Keratinocyte (primary cell): ENCODE measurements at regions not wholly inside any gene's neighbourhood (a gene's known extent, or its start where the extent isn't known, plus 50 kb on each side); places are given as distances from the start of the nearest gene placed in this dataset.

Source experiments
- EZH2 ChIP-seq: IDR thresholded peaks from one replicate; pipeline ENCODE4 v1.6.1; 2012; ENCODE audit warnings: inconsistent platforms, mild to moderate bottlenecking, low read length, moderate library complexity
- TF ChIP-seq, protein P1 (sequence below), 3 experiments: IDR thresholded peaks in 1 of 3; conservative IDR thresholded peaks in 1 of 3; optimal IDR thresholded peaks in 1 of 3; 2 replicates in 2 of 3; 3 replicates in 1 of 3; pipeline versions ENCODE3 to v1.5.1; 2011; ENCODE audit warnings: low read length in 3 of 3, mild to moderate bottlenecking in 3 of 3, moderate library complexity in 2 of 3, control low read depth in 1 of 3, inconsistent platforms in 1 of 3; ENCODE audit not compliant: insufficient read depth in 2 of 3; ENCODE audit errors: extremely low read depth in 1 of 3

DNA sequence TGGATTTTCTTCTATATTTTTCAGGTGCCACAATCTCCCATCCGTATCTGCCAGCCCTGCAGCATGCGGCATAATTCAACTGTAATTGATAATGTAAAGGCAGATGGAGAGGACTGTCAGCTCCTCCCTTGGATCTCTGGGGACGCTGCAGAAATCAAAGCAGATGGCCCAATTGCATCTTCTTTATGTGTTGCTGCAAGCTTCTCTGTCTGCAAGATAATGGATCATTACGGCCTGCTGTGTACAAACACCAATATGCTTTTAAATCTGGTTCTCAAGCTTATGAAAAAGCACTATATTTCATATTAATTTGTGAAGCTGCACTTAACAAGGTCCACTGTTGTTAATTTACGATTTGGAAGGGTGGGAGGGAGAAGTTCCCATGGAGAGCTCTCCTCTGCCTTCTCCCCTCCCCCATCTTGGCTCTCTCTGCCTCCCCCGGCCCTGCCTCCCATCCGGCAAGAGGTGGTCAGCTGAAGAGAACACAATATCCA lies 607.5 kb downstream of the TOX3 start:
- TF ChIP-seq, protein P1, sequence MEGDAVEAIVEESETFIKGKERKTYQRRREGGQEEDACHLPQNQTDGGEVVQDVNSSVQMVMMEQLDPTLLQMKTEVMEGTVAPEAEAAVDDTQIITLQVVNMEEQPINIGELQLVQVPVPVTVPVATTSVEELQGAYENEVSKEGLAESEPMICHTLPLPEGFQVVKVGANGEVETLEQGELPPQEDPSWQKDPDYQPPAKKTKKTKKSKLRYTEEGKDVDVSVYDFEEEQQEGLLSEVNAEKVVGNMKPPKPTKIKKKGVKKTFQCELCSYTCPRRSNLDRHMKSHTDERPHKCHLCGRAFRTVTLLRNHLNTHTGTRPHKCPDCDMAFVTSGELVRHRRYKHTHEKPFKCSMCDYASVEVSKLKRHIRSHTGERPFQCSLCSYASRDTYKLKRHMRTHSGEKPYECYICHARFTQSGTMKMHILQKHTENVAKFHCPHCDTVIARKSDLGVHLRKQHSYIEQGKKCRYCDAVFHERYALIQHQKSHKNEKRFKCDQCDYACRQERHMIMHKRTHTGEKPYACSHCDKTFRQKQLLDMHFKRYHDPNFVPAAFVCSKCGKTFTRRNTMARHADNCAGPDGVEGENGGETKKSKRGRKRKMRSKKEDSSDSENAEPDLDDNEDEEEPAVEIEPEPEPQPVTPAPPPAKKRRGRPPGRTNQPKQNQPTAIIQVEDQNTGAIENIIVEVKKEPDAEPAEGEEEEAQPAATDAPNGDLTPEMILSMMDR (optimal IDR thresholded peaks at IDR 0.05 in 1 of 3, IDR thresholded peaks at IDR 0.05 in 1 of 3, conservative IDR thresholded peaks at IDR 0.05 in 1 of 3; ENCODE audit: extremely low read depth in 1 of 3, insufficient read depth in 2 of 3, low read length in 3 of 3), result no peak
- TF ChIP-seq EZH2, result no peak
